ENCODE measurements at regions not wholly inside any gene's neighbourhood (a gene's known extent, or its start where the extent isn't known, plus 50 kb on each side); places are given as distances from the start of the nearest gene placed in this dataset.
"Not testable (repeated sequence)": the region's sequence is repeated elsewhere in the genome, so short reads cannot be mapped to it uniquely, and the experiment has no call there.

GRCh38 chr10:45117940-45118339, 117.2 kb downstream of the ZNF22 start:
- DNase-seq (ENCODE audit: low read depth), result not testable (repeated sequence)

- DNase-seq (ENCODE audit: low read depth), result no peak
Observed at GRCh38 chr10:45118929-45119328, 118.2 kb downstream of the ZNF22 start.

- not testable (repeated sequence) for DNase-seq (ENCODE audit: low read depth)
Observed at GRCh38 chr10:45122180-45122860, 121.6 kb downstream of the ZNF22 start.

- no peak for DNase-seq (ENCODE audit: low read depth)
Observed at GRCh38 chr10:45135443-45136198, 134.9 kb downstream of the ZNF22 start.

GRCh38 chr10:45136256-45136655, 135.5 kb downstream of the ZNF22 start:
- no peak for DNase-seq (ENCODE audit: low read depth)

GRCh38 chr10:45144326-45145070, 143.8 kb downstream of the ZNF22 start:
- no peak for DNase-seq (ENCODE audit: low read depth)

GRCh38 chr10:45145143-45145542, 144.4 kb downstream of the ZNF22 start:
- not testable (repeated sequence) for DNase-seq (ENCODE audit: low read depth)

GRCh38 chr10:45147000-45147399, 146.3 kb downstream of the ZNF22 start:
- no peak for DNase-seq (ENCODE audit: low read depth)

GRCh38 chr10:45150997-45151396, 150.3 kb downstream of the ZNF22 start:
- no peak for DNase-seq (ENCODE audit: low read depth)

GRCh38 chr10:45151467-45152214, 150.9 kb downstream of the ZNF22 start:
- no peak for DNase-seq (ENCODE audit: low read depth)

GRCh38 chr10:45152726-45153125, 152.0 kb downstream of the ZNF22 start:
- no peak for DNase-seq (ENCODE audit: low read depth)

GRCh38 chr10:45154502-45154901, 153.8 kb downstream of the ZNF22 start:
- peak; percentile 11 for DNase-seq (ENCODE audit: low read depth)

GRCh38 chr10:45155784-45156183, 155.1 kb downstream of the ZNF22 start:
- no peak for DNase-seq (ENCODE audit: low read depth)

- DNase-seq (ENCODE audit: low read depth), result peak; percentile 55
Observed at GRCh38 chr10:45160271-45160670, 155.1 kb downstream of the OR13A1 start.

- DNase-seq (ENCODE audit: low read depth), result no peak
Observed at GRCh38 chr10:45163315-45163975, 152.0 kb downstream of the OR13A1 start.

- not testable (repeated sequence) for DNase-seq (ENCODE audit: low read depth)
Observed at GRCh38 chr10:45175520-45176118, 139.8 kb downstream of the OR13A1 start.

- DNase-seq (ENCODE audit: low read depth), result no peak
Observed at GRCh38 chr10:45179691-45180090, 135.7 kb downstream of the OR13A1 start.

GRCh38 chr10:45180507-45180906, 134.9 kb downstream of the OR13A1 start:
- DNase-seq (ENCODE audit: low read depth), result no peak

- no peak for DNase-seq (ENCODE audit: low read depth)
Observed at GRCh38 chr10:45180946-45181875, 134.2 kb downstream of the OR13A1 start.

Measured in HT1080 (cell line).